T-helper 1 cell (primary cell): ENCODE measurements at regions not wholly inside any gene's neighbourhood (a gene's known extent, or its start where the extent isn't known, plus 50 kb on each side); places are given as distances from the start of the nearest gene placed in this dataset.

Experiments used
- DNase-seq, 5 donors: peaks; one replicate each; pipeline ENCODE4 v3.0.0-alpha.2; 2012 to 2020

DNA sequence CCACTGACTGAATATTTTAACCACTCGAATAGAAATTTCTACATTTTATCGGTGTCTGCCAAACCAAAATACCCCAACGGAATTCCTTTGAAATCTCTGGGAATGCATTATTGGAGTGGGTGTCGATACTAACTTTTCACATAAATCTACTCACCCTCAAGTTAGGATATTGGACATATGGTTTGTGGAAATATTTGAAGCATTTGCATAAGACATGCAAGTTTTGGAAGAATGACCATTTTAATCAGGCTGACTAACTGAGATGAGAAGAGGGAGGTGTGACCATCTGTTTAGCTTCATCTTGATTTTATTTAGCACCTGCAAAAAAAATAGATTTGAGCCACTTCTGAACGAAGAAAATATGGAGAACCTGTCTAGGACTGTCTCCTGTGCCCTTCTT is 61.2 kb downstream of the KLF6 start:
- DNase-seq = no peak

DNA sequence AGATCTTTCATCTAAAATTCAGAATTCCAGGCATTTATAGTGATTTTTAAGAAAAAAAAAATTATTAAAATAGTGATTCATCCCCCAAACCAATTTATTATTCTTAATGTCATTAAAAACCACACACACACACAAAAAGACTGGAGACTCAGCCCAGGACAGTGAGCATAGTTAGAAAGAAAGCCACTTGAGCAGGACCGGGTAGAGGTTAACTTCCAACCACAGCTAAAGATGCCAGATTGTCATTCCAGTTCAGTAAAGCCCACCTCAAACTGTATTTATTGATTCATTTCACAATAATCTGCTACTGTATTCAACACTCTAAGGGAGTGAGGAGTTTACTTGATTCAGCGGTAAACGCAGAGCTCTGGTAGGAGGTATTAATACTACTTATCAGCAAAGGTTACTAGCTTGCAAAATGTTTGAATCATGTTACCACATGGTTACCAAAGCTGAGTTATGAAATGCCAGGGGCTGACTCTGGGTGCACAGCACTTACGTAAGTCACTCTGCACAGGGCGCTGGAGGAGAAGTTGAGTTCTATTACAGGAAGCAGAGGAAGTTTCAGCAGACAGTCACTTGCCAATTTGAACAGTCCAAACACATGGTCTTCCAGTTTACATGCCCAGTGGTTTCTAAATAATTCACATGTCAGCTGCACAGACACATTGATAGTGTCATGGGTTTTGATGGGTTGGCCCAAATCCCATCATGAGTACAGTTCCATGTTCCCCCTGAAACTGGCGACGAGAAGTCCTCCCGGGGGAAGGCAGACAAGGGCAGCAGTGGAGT is 64.6 kb downstream of the KLF6 start:
- peak in 1 of 5 donors; percentile 16 for DNase-seq

DNA sequence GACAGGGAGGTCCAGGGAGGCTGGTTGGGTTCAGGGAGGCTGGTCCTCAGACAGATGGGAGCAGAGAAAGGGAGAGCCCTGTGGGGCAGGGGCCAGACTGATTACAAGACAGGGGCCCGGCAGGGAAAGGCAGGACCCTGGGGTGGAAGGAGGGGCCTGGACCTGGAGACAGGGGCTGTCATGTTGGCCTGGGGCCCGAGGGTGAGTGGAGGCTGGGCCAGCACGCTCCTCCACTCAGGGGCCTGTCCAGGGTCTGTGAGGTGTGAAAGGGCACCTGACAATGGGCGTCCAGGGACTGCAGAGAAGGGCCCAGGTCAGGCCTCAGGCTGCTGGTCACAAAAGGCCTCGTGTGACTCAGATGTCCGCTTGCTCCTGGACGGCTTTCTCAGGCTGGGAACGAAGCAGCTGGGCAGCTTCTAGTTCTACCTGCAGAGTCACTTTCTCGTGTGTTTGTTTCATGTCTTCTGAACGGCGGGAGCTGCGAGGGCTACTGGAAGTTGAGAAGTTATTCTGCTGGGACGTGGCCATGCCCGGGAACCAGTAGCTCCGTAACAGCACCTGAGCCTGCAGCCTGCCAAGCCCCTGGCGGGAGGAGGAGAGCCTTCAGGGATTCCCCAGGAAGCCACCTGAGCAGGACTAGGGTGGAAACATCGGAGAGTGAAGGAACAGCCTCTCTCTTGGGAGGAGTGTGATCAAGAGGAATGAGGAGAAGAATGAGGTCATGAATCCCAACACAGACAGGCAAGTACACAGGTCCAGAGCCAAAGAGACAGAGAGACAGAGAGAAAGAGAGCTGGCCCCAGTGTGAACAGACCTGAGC is 65.8 kb downstream of the KLF6 start:
- DNase-seq = no peak

DNA sequence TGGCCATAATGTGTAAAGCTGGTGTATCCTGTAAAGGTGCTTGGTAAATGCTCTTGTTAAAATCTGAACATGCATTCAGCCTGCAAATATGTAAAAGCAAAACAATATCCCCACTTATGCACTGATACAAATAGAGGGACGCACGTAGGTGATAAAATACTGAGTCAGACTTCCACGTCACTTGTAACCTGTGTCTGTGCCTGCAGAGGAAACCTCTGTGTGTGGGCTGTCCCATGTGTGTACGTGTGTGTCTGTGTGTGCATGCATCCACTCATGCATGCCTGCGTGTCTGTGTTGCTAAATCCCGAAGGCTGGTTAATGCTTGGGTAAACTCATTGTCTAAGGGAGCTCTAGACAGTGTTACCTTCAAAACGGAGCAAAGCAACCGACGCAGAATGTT is 68.9 kb downstream of the KLF6 start:
- no peak for DNase-seq

DNA sequence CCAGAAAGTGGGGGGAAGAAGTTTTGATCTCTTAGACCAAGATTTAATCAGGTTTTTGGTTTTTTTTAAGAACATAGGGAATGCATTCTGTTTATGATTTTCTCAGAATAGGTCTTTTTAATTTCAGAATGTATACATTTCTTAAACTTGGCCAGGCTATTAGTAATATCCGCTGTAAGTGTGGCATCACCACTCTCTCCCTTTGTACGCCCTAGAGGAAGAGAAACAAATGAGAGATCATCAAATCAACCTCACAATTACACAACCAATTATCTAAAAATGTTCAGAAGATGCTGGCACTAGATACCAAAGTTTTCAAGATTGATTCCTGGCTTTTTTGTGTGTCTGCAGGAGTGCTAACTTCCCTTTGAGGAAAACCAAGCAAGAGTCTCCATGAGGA is 70.0 kb downstream of the KLF6 start:
- DNase-seq = no peak

DNA sequence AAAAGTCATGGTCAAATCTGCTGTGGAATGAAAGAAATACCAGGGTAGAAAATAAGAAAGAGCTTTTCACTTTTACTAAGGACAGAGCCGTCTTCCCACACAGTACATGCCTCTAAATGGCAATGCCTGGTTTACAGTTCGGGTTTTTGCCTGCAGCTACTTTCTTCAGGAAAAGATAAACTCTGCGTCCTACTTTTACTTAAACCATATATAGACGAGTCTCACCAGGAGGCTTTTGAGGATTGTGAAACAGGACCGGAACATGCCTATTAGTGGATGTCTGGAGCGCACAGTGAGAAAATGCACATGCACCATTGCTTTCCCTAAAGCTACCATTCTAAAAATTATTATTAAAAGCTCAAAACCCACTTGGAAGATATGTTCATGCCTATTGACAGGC is 70.5 kb downstream of the KLF6 start:
- no peak for DNase-seq

DNA sequence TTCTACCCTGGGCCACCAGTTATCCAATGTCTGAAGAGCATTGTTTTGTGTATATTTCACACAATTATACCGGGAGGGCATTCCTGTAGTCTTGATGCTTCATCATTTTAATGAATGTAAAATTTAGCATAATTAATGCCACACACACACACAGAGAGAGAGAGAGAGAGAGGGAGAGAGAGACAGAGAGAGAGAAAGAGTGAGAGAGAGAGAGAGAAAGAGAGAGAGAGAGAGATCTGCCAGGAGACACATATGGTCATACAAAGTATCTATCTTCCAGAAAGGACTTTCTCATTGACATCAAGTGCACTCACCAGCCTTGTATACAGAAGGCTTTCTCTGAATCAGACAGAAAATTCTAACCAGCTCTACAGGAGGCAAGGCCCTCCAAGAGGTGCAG is 72.3 kb downstream of the KLF6 start:
- DNase-seq = no peak

DNA sequence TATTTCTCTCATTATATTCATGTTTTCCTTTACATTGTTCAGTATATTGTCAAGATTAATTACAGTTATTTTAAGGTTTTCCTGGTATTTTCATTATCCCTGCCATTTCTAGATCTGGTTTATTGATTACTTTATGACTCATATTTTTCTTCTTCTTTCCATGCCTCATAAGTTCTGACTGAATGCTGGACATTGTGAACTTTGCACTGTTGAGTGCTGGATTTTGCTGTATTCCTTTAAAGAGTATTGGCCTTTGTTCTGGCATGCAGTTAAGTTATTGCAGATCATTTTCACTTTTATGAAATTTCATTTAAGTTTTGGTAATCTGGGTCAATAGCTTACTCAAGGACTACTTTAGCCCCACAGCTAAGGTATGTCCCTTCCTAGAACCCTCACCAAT is 73.1 kb downstream of the KLF6 start:
- no peak for DNase-seq

DNA sequence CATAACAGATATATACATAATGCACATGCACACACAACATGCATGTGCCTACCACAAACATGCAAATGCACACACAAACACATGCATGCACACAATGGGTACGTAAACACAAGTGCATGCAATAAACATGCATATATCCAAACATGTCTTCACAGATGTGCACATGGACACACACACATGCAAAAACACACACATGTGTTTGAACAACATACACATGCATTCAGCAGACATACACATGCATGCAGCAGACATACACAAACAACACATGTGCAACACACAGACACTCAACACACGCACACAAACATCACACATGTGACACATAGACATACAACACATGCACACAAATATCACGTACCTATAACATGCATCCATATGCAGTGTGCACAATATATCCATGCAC is 74.2 kb downstream of the KLF6 start:
- DNase-seq = no peak

DNA sequence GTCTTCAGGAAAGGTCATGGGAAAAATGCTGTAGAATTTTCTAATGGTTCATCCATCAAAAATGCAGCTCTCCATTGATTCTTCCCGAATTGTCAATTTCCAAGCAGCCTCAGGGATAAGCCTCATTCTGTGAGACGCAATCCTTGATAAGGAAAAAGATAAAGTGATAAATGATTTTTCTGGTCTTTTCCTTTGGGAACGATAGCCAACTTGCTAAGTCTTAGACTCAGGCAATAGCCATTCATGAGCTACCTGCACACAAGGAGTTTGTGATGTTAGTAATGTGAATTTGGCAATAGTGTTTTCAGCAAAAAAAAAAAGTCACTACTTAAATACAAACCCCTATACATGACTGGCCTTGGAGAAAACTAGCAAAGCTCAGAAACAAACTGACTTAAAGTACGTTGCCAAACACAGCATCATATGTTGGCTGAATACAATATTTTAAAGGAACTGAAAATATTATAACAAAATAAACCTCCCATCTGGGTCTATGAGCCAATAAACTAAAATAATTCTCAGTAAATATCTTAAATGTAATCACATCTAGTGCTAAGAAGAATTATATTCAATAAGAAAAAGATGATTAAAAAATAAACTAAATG is 75.5 kb downstream of the KLF6 start:
- DNase-seq = no peak

DNA sequence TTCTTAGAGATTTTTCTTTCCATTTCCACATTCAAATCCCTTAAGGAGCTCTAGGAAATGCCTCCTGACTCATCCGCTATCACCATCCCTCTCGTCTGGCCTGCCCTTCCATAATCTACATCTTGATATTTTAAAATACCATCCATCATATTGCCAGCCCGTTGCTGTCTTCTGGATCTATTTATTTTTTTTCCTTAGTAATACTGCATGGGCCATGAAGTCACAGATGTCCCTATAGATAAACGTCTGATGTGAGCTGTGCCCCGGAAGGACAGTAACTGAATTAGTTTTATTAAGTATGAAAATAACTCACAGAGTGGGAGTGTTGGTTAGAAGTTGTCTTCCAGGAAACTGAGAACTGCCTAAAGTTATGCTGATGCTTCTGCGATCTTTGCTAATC is 76.2 kb downstream of the KLF6 start:
- DNase-seq = peak in 1 of 5 donors; percentile 22

DNA sequence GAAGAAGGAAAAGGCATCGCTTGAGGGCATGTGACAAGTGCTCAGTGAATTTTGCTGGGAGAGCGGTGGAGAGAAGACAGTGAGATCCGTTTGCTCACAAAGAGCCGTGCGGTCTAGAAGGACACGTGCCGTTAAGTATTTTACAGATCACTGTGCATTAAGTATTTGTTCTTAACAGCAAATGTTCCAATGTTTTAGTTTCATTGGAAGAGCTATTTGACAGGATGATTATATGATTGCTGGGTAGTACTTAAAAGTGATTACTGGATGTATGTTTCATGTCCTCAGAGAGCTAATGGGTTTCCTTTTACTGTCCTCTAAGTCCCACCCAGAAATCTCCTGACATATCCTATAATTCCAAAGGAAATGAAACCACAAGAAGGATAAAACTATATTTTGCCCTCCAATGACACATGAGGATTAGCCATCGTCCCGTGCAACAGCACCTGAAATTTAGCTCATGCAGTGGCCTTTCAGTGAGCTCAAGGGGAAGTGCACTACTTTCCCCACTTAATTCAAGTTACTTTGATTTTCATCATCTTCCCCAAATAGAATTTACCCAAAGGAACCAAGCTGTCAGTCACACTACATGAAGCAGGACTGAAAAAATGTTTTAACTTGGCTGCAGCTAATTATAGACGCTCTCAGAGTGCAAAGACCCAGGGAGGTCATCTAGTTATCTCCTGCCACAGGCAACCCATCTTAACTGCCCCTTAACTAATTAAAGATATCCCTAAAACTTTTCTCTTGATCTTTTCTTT is 80.3 kb downstream of the KLF6 start:
- no peak for DNase-seq

DNA sequence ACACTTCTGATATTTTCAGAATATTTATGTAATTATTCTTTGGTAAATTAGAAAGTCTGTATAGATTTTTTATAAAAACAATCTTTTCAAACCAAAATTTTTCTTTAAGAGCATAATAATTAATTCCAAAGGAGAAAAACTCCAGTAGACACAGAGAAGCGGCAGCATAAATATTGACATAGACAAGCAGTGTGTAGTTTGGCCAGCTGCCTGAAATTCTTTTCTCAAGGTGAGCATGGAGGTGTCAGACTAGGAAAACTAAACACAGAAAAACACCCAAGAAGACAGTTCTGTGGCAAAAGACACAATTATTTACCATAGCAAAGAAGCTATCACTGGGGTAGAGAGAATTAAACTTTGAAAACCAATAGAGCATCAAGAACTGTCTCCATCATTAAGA is 82.4 kb downstream of the KLF6 start:
- DNase-seq = no peak

DNA sequence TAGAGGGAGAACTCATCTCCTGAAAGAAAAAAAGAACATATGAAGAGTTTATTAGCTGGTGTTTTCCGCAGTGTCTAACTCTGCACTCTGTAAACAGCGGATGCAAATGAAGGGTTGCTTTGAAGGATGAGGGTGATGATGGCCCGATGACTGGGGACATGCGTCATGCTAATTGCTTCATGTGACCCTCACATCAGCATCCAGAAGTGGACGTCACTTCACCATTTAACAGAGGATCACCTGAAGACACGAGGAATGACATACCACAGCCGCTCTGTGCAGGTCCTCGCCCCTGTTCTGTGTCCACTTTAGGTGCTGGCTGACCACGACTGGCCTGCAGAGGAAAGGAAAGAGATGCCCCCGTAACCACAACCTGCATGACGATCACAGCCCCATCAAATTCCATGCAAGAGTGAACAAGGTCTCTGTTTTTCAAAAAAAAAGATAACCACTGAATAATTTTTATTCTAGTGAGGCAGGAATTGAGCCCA is 82.9 kb downstream of the KLF6 start:
- DNase-seq = no peak

DNA sequence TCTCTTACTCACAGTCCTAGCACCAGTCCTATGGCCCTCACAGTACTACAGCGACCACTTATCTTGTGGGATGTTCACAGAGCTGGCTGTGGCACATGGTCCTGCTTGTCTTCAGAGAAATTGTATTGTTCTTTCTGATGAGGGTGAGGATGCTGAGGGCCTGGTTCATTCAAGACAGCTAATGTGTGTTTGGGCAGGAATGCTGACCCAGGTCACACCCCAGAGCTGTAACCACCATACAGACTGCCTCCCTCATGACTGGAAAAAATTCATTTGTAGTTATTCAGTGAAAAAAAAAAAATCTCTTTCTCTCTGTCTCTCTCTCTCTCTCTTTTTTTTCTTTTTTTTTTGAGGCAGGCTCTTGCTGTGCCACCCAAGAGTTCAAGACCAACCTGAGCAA is 83.5 kb downstream of the KLF6 start:
- DNase-seq = no peak

DNA sequence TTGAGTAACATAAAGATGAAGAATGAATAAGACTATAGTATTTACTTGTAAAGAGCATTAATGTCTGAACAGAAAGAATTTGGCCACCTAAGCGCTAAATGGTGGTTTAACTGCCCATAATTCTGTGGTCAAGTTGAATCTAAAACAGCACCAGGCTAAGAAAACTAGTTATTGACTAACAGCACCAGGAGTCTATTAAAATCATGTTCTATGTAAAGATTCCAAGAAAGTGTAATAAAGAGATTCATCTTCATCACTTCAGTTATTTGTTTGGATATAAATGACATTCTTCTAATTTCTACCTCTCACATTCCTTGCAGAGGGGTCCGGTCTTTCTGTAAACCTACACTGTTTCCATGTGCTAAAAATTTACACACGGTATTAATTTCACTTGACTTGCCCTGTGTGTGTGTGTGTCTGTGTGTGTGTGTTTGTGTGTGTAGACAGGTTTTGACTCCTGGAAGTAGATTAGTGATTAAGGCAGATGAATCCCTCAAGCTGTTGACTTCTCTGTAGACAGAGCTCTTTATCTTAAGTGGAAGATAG is 84.4 kb downstream of the KLF6 start:
- DNase-seq = no peak

DNA sequence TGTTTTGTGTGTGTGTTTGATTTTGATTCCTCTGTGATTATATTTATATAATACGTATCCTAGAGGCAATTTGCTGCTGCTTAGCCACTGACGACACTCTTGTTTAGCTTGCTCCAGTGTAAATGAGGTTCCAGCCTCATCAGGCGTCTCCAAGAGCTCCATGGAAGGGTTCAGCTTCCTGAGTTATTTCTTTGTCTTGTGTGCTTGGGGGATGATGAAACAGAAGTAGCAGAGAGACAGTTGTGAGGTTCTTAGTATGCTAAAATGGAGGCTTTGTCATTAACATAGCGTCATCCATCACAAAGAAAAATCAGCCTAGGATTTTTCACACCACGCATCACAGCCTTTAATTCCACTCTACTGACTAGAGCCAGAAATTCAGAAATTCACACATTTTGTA is 85.1 kb downstream of the KLF6 start:
- DNase-seq = no peak

DNA sequence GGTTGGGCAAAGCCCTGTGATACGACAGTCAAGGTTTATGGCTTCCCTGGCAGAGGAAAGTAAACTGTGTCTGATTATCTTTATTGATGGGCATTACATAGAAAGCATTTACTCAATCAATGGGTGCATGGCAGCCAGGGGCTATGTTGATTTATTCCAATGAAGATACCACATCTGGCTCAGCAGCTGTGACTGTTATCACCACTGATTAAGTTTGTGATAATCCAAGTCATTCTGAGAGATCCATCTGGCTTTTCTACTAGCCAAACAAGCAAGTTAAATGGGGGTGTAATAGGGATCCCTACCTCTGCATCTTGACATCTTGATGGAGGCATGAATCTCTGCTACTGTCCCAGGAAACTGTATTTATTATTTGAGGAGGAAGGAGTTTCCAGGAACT is 86.7 kb downstream of the KLF6 start:
- DNase-seq = no peak

DNA sequence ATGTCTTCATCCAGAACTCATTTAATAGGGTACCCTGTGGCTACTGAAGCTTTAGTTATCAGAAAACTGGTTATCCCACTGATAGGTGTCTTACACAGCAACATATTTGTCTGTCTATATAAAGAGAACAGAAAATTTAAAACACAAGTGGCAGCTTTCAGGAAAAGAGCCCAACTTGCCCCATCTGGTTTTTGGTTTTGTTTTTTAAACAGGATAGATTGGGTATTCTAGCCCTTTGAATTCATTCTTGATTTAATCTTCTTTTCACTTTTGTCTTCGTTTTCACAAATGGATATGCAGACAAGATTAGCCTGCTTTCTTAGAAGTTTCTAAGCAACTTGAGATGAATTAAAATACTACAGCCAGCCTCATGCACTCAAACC is 91.3 kb downstream of the KLF6 start:
- DNase-seq = no peak

DNA sequence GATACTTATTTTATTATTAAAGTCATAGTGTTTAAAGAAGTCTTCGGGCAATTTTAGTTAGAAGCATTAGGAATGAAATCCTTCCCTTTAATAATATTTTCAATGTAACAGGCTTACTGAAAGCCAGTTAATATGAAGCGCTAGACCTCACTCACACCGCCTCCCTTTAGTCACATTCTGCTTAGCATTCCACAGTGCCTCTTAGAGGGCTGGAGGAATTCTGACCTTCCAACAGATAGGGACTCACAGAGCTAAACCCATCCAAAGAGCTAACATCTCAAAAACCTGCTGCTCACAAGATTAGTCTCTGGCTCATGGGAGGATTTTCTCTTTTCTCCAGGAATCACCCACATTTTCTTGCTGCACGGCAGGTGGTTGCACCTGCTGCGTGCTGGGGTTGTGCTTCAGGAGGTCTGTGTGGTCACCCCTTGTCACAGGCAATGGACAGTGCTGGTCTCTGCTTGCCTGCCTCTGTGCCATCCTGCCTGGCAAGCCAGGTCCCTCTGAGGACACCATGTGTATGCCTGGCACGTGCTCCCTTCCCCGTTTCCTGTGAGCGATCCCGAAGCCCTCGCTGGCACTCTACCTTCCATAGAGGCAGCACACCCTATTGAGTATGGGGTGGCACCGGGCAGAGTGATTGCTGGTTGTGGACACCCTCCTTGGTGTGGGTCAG is 91.8 kb downstream of the KLF6 start:
- no peak for DNase-seq

DNA sequence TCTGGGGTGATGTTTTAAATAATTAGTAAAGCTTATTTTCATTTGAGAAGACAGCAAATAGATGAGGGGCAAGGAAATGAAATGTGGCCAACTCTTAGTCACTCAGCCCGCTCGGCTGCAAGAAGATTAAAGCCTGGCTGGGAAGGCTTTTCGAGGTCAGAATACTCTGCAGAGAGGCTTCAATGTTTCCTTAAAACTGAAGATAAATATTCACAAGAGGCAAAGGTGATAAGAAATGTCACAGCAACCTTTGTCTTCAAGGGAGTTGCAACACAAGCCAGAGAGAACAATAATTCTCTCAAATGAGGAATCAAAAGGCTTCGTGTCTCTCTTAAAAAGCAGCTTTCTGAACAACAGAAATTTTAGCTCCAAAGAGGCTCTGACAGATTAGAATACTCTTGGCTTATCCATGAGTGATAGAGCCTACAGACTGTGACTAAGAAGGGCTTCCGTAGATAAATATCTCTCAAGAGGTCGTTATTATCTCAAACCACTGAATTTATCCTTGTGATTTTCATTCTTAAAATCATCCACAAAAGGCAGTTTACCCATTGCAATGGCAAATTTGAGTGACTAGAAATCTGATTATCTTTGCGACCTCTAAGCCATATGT is 92.5 kb downstream of the KLF6 start:
- DNase-seq = no peak

DNA sequence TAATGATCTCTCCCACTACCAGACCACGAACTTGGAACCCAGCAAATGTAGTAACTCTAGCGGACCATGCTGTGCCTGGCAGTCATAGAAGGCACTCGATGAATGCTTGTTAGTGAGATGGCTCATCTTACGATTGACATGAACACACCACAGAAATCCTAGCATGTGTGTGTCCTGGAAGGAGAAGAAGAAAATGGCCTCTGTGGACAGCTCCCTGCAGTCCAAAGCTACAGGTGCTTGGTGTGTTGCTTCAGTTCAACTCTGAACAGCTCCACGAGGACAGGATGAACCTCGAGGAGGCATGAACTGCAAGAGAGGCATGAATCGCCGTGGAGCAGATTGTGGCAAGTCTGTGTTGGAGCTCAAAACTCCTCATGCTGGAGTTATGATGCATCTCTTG is 93.5 kb downstream of the KLF6 start:
- DNase-seq = no peak
